Fibroblast of the aortic adventitia (primary cell): ENCODE measurements at regions not wholly inside any gene's neighbourhood (a gene's known extent, or its start where the extent isn't known, plus 50 kb on each side); places are given as distances from the start of the nearest gene placed in this dataset.
A peak's percentile ranks its signal among the peaks of the same experiment; 100 is the strongest.

ENCODE experiments used
- DNase-seq: peaks from one replicate; pipeline ENCODE4 v3.0.0-alpha.2; 2010; ENCODE audit warnings: low read depth
- H3K4me3 ChIP-seq: 2 replicates; pipeline ENCODE4 v1.5.1; 2011; ENCODE audit warnings: low read depth, mild to moderate bottlenecking, control low read depth, low read length, moderate library complexity
- TF ChIP-seq, protein P1 (sequence below): IDR thresholded peaks from 2 replicates; pipeline ENCODE4 v1.5.1; 2011; ENCODE audit warnings: mild to moderate bottlenecking, low read length, control low read depth, inconsistent platforms; ENCODE audit not compliant: insufficient read depth

DNA sequence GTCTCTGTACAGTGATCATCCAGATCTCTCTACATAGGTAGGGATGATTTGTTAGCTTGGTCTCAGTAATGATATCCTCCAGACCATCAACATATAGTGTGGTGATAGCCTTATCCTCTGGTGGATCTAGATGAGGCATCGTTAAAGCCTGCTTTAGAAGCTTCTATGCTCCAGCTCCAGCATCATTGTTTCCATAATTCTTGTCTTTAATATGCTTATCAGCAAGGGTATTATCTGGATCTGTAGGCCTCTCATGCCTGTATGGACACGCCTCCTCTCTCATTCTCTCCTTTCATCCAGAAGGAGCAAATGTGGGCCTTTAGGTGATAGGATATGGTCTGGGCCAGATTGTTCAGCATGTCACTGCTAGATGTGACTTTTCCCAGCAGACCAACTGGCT is 234.5 kb upstream of the CHST9 start:
- no peak overlapping the region for H3K4me3 ChIP-seq
- DNase-seq: no peak
- TF ChIP-seq, protein P1, sequence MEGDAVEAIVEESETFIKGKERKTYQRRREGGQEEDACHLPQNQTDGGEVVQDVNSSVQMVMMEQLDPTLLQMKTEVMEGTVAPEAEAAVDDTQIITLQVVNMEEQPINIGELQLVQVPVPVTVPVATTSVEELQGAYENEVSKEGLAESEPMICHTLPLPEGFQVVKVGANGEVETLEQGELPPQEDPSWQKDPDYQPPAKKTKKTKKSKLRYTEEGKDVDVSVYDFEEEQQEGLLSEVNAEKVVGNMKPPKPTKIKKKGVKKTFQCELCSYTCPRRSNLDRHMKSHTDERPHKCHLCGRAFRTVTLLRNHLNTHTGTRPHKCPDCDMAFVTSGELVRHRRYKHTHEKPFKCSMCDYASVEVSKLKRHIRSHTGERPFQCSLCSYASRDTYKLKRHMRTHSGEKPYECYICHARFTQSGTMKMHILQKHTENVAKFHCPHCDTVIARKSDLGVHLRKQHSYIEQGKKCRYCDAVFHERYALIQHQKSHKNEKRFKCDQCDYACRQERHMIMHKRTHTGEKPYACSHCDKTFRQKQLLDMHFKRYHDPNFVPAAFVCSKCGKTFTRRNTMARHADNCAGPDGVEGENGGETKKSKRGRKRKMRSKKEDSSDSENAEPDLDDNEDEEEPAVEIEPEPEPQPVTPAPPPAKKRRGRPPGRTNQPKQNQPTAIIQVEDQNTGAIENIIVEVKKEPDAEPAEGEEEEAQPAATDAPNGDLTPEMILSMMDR: no peak

DNA sequence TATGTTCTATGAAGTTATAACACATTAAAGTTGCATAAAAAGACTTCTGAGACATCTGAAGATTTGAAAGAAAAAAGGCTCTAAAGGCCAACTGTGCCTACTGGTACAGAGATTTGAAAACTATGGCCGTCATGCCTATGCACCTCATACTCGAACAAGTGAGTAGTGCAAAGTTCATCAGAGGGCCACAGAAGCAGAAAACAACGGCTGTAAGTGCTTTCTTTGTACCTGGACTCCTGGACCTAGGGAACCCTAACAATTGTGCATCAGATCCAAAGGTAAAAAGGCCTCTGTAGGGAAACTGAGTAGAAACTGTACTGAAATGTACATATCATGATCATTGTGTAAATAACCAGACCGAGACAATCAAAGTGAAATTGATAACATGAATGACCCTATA is 230.4 kb upstream of the CHST9 start:
- H3K4me3 ChIP-seq: no peak overlapping the region
- TF ChIP-seq, protein P1: no peak
- DNase-seq: no peak

DNA sequence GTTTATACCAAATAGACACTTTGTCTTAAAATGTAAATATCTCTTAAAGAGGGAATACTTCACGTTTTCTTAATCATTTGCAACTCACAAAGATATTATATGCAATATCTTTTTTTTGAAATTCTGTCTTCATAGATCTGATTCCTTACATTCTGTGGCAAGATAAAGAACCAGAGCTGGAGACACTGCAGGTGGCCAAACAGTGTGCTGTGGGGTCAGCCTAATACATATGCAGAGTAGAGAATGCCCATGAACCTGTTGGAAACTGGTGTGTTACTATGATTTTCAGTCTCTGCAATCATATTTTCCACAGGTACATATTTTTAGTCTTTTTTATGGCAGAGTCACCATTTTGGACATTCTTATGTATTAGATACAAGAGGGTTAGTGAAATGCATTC is 229.6 kb upstream of the CHST9 start:
- no peak overlapping the region for H3K4me3 ChIP-seq
- no peak for DNase-seq
- TF ChIP-seq, protein P1: no peak

DNA sequence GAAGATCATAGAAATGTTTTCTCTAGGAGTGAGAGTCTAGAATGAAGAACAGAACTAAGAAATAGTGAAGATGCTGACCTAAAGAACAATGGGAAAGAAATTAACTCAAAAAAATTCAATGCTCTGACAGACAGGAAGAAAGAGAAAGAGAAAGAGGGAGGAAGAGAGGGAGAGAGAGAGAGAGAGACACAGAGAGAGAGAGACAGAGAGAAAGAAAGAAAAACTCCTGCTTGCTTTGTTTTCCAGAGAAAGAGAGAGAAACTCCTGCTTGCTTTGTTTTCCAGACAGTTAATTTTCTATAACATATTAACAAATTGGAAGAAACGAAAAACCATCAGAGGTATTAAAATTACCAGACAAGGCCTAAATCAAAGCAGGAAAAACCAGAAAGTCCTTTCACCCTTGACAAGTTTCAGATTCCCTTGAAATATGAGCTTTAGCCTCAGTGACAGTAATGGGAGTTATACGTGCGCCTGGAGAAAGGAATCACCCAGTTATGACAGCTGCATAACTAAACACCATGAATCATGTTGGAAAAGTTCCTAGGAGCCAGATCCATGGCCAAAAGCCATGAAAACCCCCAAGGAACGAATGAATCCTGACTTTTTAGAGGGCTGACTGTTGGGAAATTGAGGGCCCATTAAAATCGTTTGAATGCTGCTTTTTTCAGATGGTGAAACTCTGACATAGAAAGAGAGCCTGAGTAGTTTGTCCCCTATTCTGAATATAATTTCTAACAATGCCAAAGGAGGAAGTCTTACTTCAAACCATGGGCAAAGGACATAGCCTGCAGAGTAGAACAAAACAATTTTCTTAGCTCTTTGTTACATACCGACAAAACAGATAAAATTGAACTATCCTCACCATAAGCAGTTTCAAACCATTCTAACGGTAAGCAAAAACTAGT is 228.6 kb upstream of the CHST9 start:
- DNase-seq: peak; percentile 75
- no peak overlapping the region for H3K4me3 ChIP-seq
- TF ChIP-seq, protein P1: no peak

DNA sequence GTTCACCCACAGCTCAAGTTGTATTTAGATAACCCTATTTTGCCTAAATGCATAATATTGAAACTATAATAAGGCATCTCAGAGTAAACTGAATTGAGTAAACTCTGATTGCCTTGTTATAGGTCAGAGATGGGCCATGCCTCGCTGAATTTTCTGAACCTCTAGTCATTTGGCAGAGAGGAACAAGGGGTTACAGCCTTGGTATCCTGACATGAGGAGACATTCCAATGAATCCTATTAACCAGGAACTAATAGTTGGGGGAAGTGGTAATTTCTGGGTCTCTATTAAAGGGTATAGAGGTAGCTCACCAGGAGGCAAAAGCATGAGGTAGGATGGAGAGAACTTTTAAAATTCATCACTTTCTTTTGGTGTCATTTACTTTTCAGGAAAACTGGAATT is 227.4 kb upstream of the CHST9 start:
- no peak overlapping the region for H3K4me3 ChIP-seq
- TF ChIP-seq, protein P1: no peak
- DNase-seq: no peak

DNA sequence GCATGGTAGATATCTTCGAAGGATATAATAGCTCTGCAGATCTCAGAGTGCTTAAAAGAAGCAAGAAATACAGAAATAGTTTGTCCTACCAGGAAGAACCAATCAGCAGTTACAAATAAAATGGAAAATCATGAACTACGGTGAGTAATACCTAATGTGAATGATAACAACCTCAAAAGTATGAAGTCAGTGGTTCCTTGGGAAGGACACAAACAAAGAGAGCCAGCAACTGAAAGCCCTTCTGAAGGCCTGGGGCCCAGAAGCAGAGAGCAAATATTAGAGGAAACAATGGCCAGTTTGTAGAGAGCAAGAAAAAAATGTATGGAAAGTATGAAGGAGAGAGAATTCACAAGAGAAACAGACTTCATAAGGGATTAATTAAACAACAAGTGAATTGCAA is 226.8 kb upstream of the CHST9 start:
- TF ChIP-seq, protein P1: no peak
- peak; percentile 8 for DNase-seq
- H3K4me3 ChIP-seq: no peak overlapping the region
